ENCODE measurements at regions not wholly inside any gene's neighbourhood (a gene's known extent, or its start where the extent isn't known, plus 50 kb on each side); places are given as distances from the start of the nearest gene placed in this dataset.

DNA sequence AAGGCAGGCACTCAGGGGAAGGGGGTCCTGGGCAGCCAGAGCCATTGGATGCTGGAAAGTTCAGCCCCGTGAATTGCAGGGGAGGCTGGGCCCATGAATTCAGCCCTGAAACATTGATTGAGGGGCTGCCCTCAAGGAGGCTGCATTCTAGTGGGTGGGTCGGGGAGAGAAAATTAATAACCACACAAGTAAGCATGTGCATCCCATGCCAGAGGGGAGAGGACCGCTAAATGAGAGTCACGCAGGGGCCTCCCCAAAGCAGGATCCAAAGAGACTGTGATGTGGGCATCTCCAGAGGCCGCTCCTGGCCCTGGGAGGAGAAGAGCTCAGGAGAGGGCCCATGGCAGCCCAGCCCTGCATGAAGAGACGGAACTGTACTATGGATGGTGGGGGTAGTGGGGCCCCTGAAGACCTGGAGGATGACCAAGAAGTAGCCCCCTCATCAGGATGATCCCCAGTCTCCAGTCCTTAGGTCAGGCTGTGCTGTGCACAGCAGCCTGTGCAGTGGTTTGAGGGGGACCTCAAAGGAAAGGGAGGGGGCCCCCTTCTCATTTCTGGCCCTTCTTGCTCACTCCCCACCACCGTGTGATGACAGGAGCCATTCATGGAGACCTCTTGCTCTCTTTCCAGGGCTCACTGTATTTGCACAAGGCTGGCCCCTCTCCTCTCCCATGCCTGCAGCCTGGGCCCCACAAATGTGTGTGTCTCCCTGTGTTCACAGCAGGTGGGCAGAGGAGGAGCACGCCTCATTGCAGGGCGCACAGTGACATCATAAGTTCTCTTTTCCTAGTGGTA, 233.6 kb upstream of the IRX1 start:
- in situ Hi-C loops (cut with HindIII; ENCODE audit: low sequenced_read_pairs), result no loop called here
- TF ChIP-seq, protein P1, sequence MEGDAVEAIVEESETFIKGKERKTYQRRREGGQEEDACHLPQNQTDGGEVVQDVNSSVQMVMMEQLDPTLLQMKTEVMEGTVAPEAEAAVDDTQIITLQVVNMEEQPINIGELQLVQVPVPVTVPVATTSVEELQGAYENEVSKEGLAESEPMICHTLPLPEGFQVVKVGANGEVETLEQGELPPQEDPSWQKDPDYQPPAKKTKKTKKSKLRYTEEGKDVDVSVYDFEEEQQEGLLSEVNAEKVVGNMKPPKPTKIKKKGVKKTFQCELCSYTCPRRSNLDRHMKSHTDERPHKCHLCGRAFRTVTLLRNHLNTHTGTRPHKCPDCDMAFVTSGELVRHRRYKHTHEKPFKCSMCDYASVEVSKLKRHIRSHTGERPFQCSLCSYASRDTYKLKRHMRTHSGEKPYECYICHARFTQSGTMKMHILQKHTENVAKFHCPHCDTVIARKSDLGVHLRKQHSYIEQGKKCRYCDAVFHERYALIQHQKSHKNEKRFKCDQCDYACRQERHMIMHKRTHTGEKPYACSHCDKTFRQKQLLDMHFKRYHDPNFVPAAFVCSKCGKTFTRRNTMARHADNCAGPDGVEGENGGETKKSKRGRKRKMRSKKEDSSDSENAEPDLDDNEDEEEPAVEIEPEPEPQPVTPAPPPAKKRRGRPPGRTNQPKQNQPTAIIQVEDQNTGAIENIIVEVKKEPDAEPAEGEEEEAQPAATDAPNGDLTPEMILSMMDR (IDR thresholded peaks at IDR 0.05; ENCODE audit: low read depth, low read length, missing control alignments), result no peak
- no peak for DNase-seq (ENCODE audit: low read depth)
- H3K4me3 ChIP-seq (ENCODE audit: low read depth, low read length), result no peak overlapping the region

DNA sequence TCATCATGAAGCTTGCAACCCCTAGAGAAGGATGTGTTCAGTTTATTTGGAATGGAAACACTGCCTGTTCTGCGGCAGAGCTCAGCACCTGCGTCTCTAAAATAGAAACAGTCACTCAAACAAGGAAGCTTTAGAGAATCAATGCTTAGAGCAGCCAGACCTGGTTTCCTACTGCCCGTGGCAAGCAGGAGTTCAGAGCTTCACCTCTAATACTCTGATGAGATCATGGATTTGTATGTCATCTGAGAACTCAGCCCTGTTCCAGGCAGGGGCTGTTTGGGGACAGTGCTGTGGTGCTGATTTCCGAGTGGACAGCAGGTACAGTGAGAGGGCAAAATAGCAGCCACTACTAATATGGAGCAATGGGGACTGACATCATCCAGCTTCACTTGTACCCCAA, 236.0 kb upstream of the IRX1 start:
- DNase-seq (ENCODE audit: low read depth), result no peak
- TF ChIP-seq, protein P1 (IDR thresholded peaks at IDR 0.05; ENCODE audit: low read depth, low read length, missing control alignments), result no peak
- in situ Hi-C loops (cut with HindIII; ENCODE audit: low sequenced_read_pairs), result no loop called here
- H3K4me3 ChIP-seq (ENCODE audit: low read depth, low read length), result no peak overlapping the region

DNA sequence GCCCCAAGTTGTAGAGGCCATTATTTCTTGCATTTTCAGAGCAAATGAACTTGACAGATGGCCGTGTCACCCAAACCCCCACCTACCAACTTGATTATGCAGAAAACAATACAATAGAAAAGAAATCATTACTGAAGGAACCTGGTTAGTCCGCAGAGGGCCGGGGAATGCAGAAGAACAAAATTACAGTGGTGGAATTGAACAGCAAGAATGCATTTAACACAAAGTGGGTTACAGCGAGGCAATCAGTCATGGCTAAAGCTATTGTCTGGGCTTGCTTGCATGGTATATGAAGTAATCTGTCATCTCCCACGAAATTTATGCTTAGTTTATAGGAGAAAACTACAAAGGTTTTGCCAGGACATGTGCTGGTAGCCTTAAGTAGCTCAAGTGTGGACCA, 238.3 kb upstream of the IRX1 start:
- TF ChIP-seq, protein P1 (IDR thresholded peaks at IDR 0.05; ENCODE audit: low read depth, low read length, missing control alignments), result no peak
- in situ Hi-C loops (cut with HindIII; ENCODE audit: low sequenced_read_pairs), result no loop called here
- no peak for DNase-seq (ENCODE audit: low read depth)
- no peak overlapping the region for H3K4me3 ChIP-seq (ENCODE audit: low read depth, low read length)

DNA sequence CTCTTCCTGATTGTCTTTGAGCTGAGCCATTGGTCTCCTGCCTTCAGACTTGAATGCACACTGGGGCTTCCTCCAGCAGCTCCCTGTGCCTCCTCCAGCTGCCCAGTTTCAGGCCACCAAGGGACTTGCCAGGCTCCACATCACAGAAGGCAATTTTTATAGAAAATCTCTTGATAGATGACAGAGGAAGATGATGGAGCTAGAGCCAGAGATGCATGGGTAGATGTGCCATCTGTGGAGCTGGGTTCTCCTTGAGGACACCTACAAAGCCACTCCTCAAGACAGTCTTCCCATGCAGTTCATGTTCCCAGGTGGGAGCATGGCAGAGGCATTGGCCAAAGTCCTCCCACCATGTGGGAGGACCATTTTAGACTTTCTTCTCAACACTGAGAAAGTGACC, 239.6 kb upstream of the IRX1 start:
- H3K4me3 ChIP-seq (ENCODE audit: low read depth, low read length), result no peak overlapping the region
- TF ChIP-seq, protein P1 (IDR thresholded peaks at IDR 0.05; ENCODE audit: low read depth, low read length, missing control alignments), result no peak
- in situ Hi-C loops (cut with HindIII; ENCODE audit: low sequenced_read_pairs), result no loop called here

DNA sequence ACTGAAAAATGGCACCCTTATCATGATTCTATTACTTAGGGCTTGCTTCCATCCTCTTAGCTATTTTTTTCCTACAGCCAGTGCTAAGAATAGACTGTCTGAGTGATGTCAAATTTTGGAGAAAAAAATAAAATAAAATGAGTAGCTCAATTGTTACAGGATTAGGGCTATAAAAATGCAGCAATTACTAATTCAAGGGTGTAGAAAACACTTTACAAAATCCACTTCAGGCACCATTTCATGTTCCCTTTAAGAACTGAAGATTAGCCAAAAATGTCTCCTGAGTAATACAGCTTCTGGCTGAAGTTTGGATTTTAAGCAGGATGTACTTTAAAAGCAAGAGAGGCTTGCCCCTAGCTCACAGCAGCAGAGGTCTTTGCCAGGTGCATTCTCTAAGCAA, 240.5 kb upstream of the IRX1 start:
- no peak for DNase-seq (ENCODE audit: low read depth)
- in situ Hi-C loops (cut with HindIII; ENCODE audit: low sequenced_read_pairs), result no loop called here
- TF ChIP-seq, protein P1 (IDR thresholded peaks at IDR 0.05; ENCODE audit: low read depth, low read length, missing control alignments), result no peak
- H3K4me3 ChIP-seq (ENCODE audit: low read depth, low read length), result no peak overlapping the region

More for the DNA sequence above, 239.6 kb upstream of the IRX1 start:
- no peak for DNase-seq (ENCODE audit: low read depth)

DNA sequence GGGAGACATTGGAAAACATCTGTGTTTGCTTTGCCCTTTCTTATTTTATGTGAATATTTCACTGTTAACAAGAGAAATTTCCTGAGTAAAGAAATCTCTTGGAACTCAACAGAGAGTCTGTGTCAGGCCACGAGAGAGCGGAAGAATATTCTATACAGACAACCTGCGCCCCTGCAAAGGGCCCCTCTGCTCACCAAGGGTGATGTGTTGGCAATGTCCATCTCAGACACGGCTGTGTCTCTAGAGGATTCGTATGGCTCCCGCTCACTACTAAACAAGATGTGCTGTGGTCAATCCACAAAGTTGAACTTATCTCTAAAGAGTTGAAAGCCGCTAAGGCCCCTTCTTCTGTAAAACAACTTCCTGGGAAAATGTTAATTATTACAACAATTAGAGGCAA, 241.0 kb upstream of the IRX1 start:
- DNase-seq (ENCODE audit: low read depth), result no peak
- TF ChIP-seq, protein P1 (IDR thresholded peaks at IDR 0.05; ENCODE audit: low read depth, low read length, missing control alignments), result no peak
- H3K4me3 ChIP-seq (ENCODE audit: low read depth, low read length), result no peak overlapping the region
- in situ Hi-C loops (cut with HindIII; ENCODE audit: low sequenced_read_pairs), result no loop called here

Measured in astrocyte of the cerebellum (primary cell).